GM21529 (cell line): ENCODE measurements at regions not wholly inside any gene's neighbourhood (a gene's known extent, or its start where the extent isn't known, plus 50 kb on each side); places are given as distances from the start of the nearest gene placed in this dataset.

Experiments
- ATAC-seq: cut with Tn5 transposase; IDR thresholded peaks from one replicate; pipeline ENCODE4 v1.9.1; 2021; ENCODE audit not compliant: unreplicated experiment

DNA sequence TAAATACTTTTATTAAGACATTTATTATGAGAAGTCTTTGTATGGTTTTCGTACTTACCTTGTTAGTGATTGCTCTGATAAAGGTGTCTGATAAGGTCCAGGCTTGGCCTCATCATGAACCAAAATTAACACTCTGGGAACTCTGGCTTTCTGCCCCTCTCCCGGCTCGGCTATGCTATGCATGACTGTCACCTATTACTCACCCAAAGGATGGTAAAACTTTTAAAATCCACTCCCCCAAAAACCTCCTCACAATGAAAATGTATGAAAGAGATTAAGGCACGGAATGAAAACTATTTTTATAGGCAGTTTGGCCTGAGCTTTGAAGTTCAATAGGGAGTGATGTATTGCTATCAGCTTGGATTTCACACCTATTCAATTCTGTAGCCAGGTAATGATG lies 217.3 kb upstream of the TBX3 start:
- no peak for ATAC-seq

DNA sequence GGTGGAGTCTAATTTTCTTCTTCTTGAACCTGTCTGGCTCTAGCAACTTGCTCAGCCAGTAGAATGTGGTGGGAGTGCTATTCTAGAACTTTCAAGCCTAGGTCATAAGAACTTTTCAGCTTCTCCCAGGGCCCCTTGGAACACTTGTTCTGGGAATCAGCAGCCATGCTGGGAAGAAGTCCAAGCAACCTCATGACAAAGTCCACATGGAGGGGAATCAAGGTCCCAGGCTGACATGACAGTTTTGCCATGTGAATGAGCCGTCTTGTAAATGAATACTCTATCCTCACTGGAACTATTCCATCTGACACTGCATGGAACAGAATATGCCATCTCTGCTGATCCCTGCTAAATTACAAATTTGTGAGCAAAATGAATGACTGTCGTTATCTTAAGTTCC lies 214.2 kb upstream of the TBX3 start:
- no peak for ATAC-seq

DNA sequence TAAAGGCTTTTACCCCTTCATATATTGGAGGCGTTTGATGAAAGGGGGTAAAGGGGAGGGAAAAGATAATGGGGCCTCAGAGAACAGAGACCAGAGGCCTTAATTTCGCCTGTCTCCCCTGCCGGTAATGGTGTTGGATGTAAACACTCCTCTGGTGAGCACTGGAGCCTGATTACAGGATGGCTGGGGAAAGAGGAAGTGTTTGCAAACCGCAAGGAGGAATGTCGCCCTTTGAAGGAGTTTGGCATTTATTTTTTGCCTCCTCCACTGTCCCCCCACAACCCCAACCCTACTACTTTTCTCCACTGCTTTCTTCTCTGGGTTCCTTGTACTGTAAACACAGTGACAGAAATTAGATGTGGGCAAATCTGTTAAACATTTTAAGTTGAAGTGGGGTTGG lies 211.9 kb upstream of the TBX3 start:
- no peak for ATAC-seq

DNA sequence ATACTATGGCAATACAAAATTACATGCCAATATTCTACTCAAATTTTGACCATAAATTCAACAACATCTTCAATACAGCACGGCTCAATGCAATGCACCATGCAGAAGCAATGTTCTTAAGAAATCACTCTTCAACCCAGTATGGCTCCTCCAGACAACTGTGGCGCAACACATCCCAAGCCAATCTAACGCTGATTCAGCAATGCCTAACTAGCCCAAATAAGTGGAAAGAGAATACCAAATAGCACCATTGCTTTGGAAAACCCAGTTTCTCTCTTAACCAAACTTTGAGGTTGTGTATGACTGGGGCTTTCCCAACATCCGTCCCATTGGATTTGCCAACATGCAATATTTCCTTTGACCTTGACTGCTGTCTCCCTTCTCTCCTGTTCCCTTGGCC lies 211.1 kb upstream of the TBX3 start:
- ATAC-seq = no peak

DNA sequence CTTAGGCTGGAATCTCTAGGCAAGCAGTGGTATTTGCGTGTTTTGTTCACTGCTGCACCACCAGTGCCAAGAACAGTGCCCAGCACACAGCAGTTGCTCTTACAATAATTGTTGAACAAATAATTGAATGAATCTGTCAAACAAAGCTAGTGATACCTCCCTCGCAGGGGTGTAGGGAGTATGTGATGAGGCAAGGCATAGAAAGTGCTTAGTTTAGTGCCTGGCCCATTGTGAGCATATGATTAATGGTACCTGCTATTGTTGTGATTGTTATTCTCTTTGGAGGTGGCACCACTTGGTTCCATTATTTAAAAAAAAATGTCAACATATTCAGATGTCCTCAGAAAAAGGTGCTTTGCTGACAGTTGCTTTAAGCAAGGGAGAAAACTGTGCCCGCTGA lies 210.1 kb upstream of the TBX3 start:
- no peak for ATAC-seq

DNA sequence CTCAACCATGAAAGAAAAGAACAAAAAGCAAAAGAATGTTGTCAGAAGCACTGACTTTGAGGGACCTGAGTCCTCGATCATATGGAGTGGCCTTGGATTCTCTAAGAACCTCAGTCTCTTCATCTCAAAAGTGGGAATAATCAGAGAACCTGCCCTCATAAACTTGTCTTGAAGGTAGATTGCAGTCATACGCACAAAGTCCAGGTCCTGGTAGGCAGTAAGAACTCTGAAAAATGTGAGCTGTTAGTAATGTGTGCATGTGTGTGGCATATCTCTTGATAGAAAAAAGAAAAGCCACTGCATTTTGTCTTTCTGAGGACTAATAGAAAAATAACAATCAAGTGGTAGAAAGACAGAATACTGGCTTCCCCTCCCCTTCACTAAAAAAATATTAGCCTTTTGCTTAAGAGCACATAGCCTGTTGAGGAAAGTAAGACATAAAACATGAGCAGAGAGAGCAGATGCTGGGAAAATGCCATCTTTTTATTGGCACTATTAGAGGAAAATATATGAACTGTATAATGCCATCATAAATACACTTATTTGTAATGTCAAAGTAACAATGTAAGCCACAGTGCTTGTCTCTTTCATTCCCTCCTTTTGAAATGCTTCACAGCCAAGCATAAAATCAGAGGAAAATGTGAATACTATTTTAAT lies 205.1 kb upstream of the TBX3 start:
- no peak for ATAC-seq

DNA sequence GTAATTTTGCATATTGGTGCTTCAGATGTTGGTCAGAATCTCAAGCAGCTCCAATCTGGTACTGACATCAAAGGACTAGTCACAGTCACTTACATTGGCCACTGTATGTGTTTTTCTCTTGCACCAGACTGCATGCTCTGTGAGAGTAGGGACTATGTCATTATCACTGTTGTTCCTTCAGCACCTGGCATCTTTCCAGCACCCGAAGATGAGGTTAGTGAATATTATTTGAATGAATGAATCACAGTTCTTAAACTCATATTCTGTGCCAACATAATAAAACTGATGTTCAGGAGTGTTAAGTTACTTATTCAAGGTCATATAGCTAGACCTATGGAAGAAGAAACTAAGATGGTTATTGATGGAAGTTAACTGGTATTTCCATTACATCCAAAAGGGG lies 204.5 kb upstream of the TBX3 start:
- no peak for ATAC-seq

DNA sequence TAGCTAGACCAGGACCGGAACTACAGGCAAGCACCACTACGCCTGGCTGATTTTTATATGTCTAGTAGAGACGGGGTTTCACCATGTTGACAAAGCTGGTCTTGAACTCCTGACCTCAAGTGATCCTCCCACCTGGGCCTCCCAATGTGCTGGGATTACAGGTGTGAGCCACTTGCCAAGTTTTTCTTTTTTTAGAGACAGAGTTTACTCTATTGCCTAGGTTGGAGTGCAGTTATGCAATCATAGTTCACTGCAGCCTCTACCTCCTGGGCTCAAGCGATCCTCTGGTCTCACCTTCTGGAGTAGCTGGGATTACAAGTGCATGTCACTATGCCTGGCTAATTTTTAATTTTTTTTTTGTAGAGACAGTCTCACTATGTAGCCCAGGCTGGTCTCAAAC lies 201.5 kb upstream of the TBX3 start:
- ATAC-seq = no peak

DNA sequence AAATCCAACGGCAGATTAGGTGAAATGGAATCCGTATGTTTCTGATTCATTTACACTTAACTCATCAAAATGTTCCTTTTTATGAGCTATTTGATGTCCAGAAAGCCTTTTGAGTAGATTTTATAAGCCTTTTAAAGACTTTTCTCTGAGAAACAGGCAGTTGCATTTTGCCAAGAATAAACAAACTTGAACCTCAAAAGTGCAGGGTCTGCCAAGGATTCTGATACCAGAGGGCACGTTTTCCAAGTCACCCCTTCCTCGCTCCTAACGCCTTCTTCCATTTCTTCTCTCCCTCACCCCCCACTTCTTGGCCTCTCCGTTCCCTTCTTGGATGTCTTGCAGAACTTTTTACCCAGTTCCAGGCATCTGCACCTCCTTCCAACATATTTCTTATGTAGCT lies 200.6 kb upstream of the TBX3 start:
- ATAC-seq = no peak

DNA sequence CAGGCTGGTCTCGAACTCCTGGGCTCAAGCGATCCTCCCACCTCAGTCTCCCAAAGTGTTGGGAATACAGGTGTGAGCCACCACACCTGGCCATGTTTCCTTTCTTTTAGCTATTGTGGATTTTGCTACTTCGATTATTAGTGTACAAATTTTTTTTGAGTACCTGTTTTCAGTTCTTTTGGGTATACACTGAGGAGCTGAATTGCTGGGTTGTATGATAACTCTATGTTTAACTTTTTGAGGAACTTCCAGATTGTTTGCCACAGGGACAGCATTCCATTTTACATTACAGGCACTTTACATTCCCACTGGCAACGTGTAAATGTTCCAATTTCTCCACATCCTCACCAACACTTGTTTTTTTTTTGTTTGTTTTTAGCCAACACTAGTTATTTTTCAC lies 198.1 kb upstream of the TBX3 start:
- no peak for ATAC-seq

DNA sequence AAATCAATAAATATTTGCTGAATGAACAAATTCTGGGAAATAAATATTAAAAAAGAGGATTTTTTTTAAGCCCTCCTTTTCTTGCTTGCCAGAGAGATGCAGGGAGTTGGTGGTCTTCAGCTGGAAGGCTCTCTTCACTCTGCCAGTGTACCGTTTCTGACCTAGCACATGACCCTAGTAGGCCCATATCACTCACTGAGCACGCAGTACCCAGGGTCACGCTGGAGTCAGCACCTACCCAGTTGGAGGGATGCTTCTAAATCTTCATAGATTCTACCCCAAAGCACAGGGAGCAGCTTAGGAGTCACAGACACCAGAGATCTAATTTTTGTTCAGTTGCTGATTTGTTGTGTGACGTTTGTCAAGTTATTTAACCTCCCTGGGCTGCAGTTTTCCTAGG lies 195.4 kb upstream of the TBX3 start:
- no peak for ATAC-seq

DNA sequence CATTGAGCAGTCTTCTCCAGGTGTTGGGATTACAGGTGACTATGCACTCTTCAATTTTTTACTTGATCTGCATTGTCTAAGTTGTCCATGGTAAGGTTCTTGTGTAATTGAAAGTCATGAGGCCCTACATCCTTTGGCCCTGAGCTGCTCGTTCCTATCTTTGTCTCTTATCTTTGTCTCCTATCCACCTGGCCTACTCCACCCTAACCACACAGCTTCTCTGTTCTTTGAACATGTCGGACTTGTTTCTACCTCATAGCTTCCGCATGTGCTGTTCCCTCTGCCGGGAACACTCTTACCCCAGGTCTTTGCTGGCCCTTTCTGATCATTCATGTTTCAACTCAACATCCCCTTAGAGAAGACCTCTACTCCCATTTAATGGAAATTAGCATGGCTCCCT lies 194.8 kb upstream of the TBX3 start:
- ATAC-seq = no peak

DNA sequence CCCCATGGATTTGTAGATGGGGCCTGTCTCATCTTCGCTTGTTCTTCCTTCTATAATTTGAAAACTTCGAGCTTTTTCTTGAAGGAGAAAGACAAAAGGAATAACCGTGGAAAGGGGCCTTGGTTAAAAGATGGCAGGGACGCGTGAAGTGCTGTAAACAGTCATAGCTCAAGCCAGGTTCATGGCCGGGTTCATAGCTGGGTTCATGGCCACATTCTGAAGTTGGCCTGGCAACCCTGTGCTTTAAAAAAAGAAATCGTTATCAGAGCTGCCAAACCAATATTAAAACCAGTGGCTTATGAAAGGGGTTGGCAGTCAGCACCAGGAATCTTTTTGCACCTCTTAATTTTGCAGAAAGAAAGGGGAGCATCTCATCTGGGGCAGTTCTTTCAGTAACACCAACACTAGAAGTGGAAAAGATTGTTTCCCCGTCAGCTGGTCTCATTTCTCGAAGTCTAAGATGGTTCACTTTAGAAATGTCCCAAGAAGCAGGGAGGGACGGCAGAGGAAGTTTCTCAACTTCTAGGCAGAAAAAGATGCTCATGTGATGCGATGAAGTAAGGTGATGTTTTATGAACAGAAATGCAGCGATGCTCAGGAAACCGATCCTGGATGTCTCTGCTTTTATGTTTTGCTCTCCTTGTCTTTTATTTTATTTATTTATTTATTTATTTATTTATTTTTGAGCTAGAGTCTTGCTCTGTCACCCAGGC lies 193.1 kb upstream of the TBX3 start:
- ATAC-seq = no peak

DNA sequence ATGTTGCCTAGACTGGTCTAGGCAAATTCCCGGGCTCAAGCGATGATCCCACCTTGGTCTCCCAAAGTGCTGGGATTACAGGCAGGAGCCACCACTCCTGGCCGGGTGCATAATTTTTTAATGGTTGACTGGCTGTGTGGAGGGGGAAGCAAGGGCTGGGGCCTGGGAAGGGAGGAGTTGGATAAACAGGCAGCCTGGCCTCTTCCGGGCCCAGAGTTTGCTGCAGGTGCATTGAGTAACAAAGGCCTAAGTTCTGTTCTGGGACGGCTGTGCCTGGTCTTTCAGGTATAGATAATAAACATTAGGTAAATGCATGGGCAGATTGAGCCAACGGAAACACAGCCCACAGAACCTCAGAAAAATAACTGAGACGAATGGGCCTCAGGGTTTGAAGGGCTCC lies 191.3 kb upstream of the TBX3 start:
- ATAC-seq = no peak

DNA sequence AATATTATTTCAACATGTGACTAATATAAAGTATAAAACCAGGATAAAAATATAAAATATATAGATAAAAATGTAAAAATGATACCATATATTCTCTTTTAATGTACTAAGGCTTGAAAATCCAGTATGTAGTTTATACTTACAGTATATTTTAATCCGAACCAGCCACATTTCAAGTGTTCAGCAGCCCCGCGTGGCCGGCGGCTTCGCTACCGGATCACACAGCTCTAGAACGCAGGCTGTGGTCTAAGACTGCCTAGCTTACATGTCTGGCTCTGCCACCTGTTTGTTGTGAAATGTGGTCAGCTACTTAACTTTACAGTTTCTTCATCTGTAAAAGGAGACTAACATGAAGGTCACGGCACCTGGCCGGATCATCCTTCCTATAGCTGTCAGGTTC lies 189.7 kb upstream of the TBX3 start:
- ATAC-seq = no peak

DNA sequence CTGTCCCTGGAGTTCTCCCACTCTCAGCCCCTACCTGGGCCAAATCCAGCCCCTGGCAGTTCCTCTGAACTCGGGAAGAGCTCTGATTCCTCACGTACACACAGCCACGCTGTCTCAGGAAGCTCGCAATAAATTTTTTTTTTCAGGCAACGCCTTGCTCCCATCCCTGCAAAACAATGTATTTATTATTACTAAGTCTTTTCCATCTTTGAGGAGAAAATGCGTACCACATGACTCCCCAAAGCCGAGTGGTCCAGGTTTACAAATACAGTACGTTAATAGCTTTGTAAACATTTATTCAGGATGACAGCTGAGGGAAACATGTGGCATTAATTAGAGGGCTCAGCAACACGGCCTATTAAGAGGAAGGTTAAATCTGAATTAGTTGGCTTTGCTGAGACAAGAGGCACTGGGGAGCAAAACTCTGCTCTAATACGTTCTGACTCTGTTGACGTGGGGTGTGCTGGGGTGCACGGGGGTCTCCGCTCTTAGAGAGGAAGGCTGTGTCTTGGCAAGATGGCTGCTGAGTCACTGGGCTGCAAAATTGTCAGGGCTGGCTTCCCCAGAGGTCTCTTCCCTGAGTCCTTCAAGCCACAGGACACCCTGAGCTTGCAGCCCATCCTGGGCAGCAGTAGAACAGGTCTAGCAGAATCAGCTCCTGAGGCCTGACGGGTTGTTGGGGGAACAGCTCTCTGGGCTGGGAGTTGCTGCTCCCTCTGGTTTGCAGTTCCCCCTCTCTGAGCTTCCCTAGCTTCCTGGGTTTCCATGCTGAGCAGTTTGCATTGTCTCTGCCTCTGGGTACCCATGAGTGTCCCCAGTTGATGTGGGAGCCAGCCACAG lies 185.2 kb upstream of the TBX3 start:
- no peak for ATAC-seq

DNA sequence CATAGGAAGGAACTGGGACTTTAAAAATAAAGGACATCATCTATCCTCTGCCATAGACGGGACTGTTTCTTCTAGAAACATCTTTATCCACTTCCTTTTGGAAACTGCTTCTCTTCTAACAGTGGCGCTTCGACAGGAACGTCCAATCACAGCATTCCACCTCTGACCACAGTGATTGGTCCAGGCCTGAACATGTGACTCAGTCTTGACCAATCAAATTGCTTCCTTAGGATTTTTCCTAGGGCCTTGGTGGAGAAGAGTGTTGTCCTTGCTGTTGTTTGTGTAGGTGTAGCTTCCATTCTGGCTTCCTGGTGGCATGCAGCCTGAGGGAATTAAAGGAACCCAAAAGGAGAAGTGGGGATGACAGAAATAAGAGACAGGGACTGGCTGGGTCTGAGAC lies 182.4 kb upstream of the TBX3 start:
- ATAC-seq = no peak

DNA sequence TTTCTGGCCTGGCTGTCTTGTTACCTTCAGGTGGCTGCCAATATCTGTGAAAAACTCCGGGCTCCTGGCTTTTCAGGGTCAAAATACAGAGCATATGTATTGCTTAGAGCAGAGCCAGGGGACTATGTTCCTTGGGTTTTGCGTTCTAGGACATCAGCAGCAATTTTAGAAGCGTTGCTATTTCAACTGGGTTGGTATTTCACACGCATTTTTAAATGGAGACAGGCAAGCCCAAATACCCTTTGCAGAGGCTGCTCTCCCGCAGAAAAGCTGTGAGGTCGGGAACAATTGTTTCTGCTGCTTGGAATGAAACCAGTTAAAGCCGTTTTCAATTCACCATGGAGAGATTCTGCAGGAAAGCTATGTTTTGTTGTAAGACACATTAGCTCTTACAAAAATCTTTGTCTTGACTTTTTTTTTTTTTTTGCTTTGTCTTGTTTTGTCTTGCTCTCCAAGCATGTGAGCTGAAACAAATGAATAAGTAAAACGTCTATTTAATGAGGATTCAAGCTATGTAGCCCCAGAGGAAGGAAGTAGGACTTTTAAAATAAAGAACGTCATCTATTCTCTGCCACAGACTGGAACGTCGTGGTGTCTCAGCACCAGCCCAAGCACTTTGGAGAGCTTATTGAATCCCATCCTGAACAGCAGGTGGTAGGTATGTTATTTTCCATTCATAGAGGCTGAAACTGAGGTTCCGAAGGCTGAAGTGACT lies 181.0 kb upstream of the TBX3 start:
- ATAC-seq = no peak

DNA sequence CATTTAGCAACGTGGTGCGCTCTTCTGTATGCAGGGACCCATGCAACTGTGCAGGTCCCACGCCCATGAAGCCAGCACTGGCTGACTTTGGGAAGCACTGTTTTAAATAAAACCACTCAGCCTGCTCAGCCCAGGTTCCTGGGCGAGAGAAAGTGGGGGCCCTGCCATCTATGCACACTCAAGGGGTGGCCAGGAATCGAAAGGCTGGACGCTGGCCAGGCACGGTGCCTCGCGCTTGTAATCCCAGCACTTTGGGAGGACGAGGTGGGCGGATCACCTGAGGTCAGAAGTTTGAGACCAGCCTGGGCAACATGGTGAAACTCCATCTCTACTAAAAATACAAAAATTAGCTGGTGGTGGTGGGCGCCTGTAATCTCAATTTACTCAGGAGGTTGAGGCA lies 179.9 kb upstream of the TBX3 start:
- ATAC-seq = no peak

DNA sequence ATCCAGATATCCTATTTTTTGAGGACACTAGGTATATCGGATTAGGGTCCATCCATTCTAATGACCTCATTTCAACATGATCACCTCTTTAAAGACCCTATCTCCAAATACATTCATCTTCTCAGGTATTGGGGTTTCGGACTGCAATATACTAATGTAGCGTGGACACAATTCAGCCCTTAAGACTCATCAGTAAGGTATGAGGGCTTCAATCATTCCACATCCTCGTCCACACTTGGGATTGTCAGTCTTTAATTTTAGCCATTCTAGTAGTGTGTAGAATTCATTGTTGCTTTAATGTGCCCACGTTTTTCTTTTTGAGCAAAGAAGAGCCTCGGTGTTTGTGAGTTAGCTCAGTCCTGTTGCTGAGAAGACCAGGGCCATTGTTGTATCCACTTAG lies 177.0 kb upstream of the TBX3 start:
- no peak for ATAC-seq

DNA sequence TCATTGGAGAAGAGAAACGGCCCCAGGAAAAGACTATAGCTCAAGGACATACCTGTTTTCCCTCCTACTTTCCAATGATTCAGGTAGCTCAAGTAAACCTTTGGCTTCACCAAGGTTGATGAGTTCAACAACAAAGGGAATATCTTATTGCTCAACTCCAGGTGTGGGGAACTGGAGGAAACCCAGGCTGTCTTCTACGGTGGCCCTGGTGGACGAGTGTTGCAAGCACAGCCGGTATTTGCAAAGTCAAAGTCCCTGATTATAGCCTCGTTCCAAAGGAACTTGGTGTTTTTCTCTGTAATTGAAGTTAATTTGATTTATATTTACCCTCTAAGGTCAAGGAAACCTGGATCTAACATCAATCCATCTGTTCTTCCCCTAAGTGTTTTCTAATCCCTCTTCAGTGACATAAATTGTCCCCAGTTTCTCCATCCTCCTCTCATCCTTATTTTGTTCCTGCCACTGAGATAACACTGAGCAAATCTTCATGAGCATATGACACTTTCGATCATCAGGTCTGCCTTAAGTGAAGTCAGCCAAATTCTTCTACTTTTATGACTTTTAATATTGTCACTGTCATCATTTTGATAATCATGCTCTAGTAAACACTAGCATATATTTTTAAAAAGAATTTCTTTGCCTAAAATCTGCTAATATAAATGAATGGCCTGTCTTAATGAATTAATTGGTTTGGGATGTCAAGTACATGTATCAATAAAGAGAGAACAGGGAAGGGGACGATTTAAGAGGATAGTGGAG lies 174.6 kb upstream of the TBX3 start:
- ATAC-seq = no peak
